ENCODE measurements at regions not wholly inside any gene's neighbourhood (a gene's known extent, or its start where the extent isn't known, plus 50 kb on each side); places are given as distances from the start of the nearest gene placed in this dataset.

DNA sequence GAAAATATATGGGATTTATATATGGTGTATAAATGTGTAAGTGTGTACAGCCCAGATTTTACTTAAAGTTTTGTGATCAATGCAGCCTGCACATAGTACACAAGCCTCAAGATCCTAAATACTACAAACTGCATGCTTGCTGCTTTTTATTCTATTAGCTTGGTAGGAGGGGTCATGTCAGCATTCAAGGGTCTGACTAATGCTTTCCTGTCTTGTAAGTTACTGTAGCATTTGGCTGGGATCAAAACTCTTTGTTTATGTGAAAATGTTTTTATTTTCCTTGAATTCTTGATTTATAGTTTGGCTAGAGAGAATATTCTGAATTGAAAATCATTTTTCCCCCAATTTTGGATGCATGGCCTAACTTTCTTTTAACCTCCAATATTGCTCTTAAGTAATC, 370.9 kb downstream of the NSUN3 start:
- TF ChIP-seq CTCF (conservative IDR thresholded peaks at IDR 0.05; ENCODE audit: low read depth, low read length) (no peak), EZH2 (IDR thresholded peaks at IDR 0.05; ENCODE audit: low read length, unreplicated experiment) (no peak), EZH2phosphoT487 (IDR thresholded peaks at IDR 0.05; ENCODE audit: borderline replicate concordance, low read length) (no peak)

Data from PC-3 (cell line).